Spleen (tissue), 7 donors: ENCODE measurements at regions not wholly inside any gene's neighbourhood (a gene's known extent, or its start where the extent isn't known, plus 50 kb on each side); places are given as distances from the start of the nearest gene placed in this dataset.
A peak's percentile ranks its signal among the peaks of the same experiment; 100 is the strongest.

Experiments used
- CTCF ChIP-seq, 11 experiments: fragments of 200-600 bp in 7 of 11; fragments of 450-650 bp in 4 of 11; sonication (generic) in 4 of 11; IDR thresholded peaks in 8 of 11; conservative IDR thresholded peaks in 3 of 11; 1 replicate in 7 of 11; 2 replicates in 4 of 11; pipeline versions ENCODE4 v1.4.0 to v1.8.0; 2016 to 2021; ENCODE audit warnings: antibody characterized with exemption in 11 of 11, inconsistent platforms in 4 of 11, mild to moderate bottlenecking in 1 of 11
- POLR2A ChIP-seq, 3 donors: fragments of 450-650 bp; IDR thresholded peaks; one replicate each; pipeline ENCODE4 v1.5.1; 2017; ENCODE audit warnings: antibody characterized with exemption in 3 of 3, mild to moderate bottlenecking in 1 of 3
- POLR2AphosphoS5 ChIP-seq, 3 donors: sonication (generic); formaldehyde crosslinking; IDR thresholded peaks; one replicate each; pipeline ENCODE4 v1.5.1; 2017; ENCODE audit warnings: antibody characterized with exemption in 3 of 3
- donor health status: DM: no; HTN: no; CAD: no; lungs with moderate emphysema.
- donor health status: DM: no; HTN: no; CAD: no.
- donor health status: DM: no; HTN: no; CAD: no.

- no peak for TF ChIP-seq POLR2AphosphoS5 (IDR thresholded peaks at IDR 0.05)
- peak in 2 of 11 experiments; percentile 8 to 11 for TF ChIP-seq CTCF (IDR thresholded peaks at IDR 0.05 in 8 of 11, conservative IDR thresholded peaks at IDR 0.05 in 3 of 11)
- no peak for TF ChIP-seq POLR2A (IDR thresholded peaks at IDR 0.05)
These were observed 57.1 kb upstream of the CEP162 start for GRCh38 chr6:84284428-84285049.
